ENCODE measurements at regions not wholly inside any gene's neighbourhood (a gene's known extent, or its start where the extent isn't known, plus 50 kb on each side); places are given as distances from the start of the nearest gene placed in this dataset.

DNA sequence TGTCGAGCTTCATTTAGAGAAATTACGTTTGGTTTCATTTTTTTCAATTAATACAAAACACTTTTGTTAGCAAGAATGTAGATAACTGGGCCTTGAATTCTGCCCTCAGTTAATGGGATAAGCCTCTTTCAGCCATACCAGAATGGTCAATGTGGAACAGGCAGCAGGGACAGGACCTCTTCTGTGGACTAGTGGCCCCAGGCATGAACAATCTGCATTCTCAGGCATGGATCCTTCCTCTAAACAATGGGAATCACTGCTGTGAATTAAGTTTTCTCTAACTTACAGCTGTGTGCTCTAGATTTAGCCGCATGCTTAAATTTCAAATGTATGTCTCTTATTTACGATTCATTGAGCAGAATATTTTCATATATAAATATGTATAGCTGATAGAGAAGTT lies 237.7 kb upstream of the PRKCQ start:
- TF ChIP-seq, protein P1, sequence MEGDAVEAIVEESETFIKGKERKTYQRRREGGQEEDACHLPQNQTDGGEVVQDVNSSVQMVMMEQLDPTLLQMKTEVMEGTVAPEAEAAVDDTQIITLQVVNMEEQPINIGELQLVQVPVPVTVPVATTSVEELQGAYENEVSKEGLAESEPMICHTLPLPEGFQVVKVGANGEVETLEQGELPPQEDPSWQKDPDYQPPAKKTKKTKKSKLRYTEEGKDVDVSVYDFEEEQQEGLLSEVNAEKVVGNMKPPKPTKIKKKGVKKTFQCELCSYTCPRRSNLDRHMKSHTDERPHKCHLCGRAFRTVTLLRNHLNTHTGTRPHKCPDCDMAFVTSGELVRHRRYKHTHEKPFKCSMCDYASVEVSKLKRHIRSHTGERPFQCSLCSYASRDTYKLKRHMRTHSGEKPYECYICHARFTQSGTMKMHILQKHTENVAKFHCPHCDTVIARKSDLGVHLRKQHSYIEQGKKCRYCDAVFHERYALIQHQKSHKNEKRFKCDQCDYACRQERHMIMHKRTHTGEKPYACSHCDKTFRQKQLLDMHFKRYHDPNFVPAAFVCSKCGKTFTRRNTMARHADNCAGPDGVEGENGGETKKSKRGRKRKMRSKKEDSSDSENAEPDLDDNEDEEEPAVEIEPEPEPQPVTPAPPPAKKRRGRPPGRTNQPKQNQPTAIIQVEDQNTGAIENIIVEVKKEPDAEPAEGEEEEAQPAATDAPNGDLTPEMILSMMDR (IDR thresholded peaks at IDR 0.05): no peak
- TF ChIP-seq CREB1 (CRISPR knock-in tag; IDR thresholded peaks at IDR 0.05): no peak
- TF ChIP-seq E2F1 (CRISPR knock-in tag; IDR thresholded peaks at IDR 0.05): no peak
- no peak for TF ChIP-seq NFYB (CRISPR knock-in tag; conservative IDR thresholded peaks at IDR 0.05; ENCODE audit: low read depth)
- TF ChIP-seq FOXJ3 (CRISPR knock-in tag; IDR thresholded peaks at IDR 0.05; ENCODE audit: borderline replicate concordance): no peak
- no peak for TF ChIP-seq ATF6 (CRISPR knock-in tag; IDR thresholded peaks at IDR 0.05)
- no peak for TF ChIP-seq AR (CRISPR knock-in tag; IDR thresholded peaks at IDR 0.05)
- TF ChIP-seq TEAD4 (CRISPR knock-in tag; IDR thresholded peaks at IDR 0.05): no peak
- TF ChIP-seq CBFB (CRISPR knock-in tag; IDR thresholded peaks at IDR 0.05; ENCODE audit: low read depth): no peak
